Breast epithelium (tissue), 4 donors: ENCODE measurements at regions not wholly inside any gene's neighbourhood (a gene's known extent, or its start where the extent isn't known, plus 50 kb on each side); places are given as distances from the start of the nearest gene placed in this dataset.
"Not testable (repeated sequence)": the region's sequence is repeated elsewhere in the genome, so short reads cannot be mapped to it uniquely, and the experiment has no call there.

Source experiments
- DNase-seq, 2 donors: peaks; one replicate each; pipeline ENCODE4 v3.0.0-alpha.2; 2019; ENCODE audit warnings: low spot score in 2 of 2
- H3K27ac ChIP-seq, 2 donors: fragments of 200-600 bp; sonication (generic) in 1 of 2; one replicate each; pipeline ENCODE4 v1.5.1; 2016 to 2019; ENCODE audit warnings: mild to moderate bottlenecking in 1 of 2
- H3K27me3 ChIP-seq, 2 donors: fragments of 200-600 bp; sonication (generic) in 1 of 2; one replicate each; pipeline versions ENCODE4 v1.5.1 to v1.6.0; 2017 to 2019; ENCODE audit warnings: control low read depth in 1 of 2, mild to moderate bottlenecking in 1 of 2
- H3K36me3 ChIP-seq: fragments of 200-600 bp; one replicate; pipeline ENCODE4 v1.5.1; 2019
- H3K4me1 ChIP-seq, 2 donors: fragments of 200-600 bp; sonication (generic); one replicate each; pipeline ENCODE4 v1.5.1; 2016 to 2019; ENCODE audit warnings: control low read depth in 1 of 2
- H3K4me3 ChIP-seq, 3 donors: fragments of 200-600 bp; sonication (generic); 1 replicate in 2 of 3; 2 replicates in 1 of 3; pipeline ENCODE4 v1.5.1; 2016 to 2019; ENCODE audit warnings: mild to moderate bottlenecking in 3 of 3, moderate library complexity in 2 of 3
- H3K9me3 ChIP-seq, 2 donors: fragments of 200-600 bp; sonication (generic) in 1 of 2; one replicate each; pipeline ENCODE4 v1.5.1; 2016 to 2019; ENCODE audit warnings: control low read depth in 1 of 2
- intact Hi-C: fragments of 100-400 bp; cut with DNase I; formaldehyde crosslinking; loops from one replicate; pipeline ENCODE4 v1.15.1; 2023; ENCODE audit warnings: low total_unique reads

DNA sequence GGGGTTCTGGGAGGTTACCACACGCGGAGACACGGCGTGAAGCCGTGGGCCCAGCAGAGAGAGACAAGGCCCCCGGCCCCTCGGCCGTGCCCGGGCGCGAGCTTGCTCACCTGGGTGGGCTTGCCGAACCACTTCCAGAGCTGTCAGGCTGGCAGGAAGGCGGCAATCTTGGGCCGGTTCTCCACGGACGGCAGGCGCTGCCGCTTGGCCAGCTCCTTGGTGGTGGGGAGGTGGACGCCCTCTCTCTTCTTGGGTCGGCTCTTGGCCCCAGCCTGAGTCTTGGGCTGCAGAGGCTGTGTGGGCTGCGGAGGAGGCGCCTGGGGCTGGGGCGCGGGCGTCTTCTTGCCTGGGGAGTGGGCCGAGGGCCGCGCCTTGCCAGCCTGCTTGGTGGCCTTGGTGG is 426.5 kb upstream of the ZNF722 start:
- intact Hi-C loops, H3K27me3 ChIP-seq, H3K27ac ChIP-seq, H3K4me3 ChIP-seq, H3K36me3 ChIP-seq, DNase-seq, H3K4me1 ChIP-seq: not testable (repeated sequence)
- H3K9me3 ChIP-seq, result peaks cover 58 to 60% of the 10 kb centered on the region in 2 donors

DNA sequence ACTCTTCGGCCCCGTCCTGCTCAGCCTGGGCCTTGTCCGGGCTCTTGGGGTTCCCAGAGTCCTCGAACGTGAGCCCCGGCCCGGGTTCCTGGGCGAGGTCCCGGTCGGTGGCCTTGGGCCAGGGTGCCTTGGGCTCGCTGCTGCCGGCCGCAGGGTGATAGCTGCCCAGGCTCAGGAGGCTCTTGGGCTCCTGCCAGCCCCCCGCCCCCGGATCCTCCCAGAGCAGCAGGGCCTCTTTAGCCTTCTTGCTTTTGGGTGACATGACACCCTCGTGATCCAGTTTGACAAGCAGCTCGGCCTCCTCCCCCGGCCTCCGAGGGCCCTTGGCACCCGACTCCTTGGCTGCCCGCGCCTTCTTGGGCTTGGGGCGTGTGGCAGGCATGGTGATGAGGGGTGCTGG is 425.7 kb upstream of the ZNF722 start:
- peaks cover 52 to 59% of the 10 kb centered on the region in 2 donors for H3K9me3 ChIP-seq
- H3K27me3 ChIP-seq, H3K4me3 ChIP-seq, H3K4me1 ChIP-seq, DNase-seq, intact Hi-C loops, H3K36me3 ChIP-seq, H3K27ac ChIP-seq: not testable (repeated sequence)

DNA sequence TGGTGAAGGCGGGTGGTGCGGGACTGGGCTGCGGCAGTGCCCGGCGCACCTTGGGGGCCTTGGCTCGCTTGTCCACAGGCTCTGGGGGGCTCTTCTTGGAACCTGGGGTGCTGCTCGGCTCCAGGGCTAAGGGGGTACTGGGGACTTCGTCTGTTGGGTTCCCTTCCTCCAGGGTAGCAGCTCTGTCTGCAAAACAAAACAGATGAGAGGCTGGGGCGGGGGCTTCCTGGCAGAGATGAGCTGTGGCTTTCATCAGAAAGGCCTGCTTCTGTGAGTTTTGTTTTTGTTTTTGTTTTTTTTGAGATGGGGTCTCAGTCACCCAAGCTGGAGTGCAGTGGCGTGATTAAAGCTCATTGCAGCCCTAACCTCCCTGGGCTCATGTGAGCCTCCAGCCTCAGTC is 425.2 kb upstream of the ZNF722 start:
- H3K4me3 ChIP-seq, H3K36me3 ChIP-seq, H3K27me3 ChIP-seq, DNase-seq, H3K27ac ChIP-seq, H3K4me1 ChIP-seq, intact Hi-C loops: not testable (repeated sequence)
- peaks cover 53 to 59% of the 10 kb centered on the region in 2 donors for H3K9me3 ChIP-seq

DNA sequence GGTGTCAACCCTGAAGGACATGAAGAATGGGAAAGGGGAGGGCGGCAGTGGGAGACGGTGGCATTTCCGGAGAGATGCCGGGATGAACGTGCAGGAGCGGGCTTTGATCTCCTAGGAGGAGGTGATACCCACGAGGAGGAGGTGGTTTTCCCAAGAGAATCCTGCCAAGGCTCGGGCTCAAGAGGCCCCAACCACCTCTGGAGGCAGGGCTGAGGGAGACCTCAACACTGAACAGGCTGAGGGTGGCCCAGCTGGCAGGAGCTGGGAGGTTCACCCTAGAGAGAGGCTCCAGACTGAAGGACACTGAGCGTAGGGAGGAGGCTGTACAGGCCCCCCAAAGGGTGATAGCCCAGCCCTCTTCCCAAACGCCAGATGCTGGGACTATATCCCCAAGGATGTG is 422.2 kb upstream of the ZNF722 start:
- H3K9me3 ChIP-seq, result peaks cover 57 to 58% of the 10 kb centered on the region in 2 donors
- H3K4me1 ChIP-seq, H3K36me3 ChIP-seq, DNase-seq, H3K27ac ChIP-seq, intact Hi-C loops, H3K4me3 ChIP-seq, H3K27me3 ChIP-seq: not testable (repeated sequence)

DNA sequence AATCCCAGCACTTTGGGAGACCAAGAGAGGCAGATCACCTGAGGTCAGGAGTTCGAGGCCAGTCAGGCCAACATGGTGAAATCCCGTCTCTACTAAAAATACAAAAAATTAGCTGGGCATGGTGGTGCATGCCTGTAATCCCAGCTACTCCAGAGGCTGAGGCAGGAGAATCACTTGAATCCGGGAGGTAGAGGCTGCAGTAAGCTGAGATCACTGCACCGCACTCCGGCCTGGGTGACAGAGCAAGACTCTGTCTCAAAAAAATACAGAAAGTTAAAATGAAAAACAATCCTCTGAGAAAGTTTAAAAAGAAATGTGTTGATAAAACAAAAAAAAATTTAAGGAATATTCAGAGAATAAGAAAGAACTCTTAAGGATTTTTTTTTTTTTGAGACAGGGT is 421.6 kb upstream of the ZNF722 start:
- H3K9me3 ChIP-seq, result peaks cover 55 to 57% of the 10 kb centered on the region in 2 donors
- H3K27ac ChIP-seq, H3K36me3 ChIP-seq, H3K27me3 ChIP-seq, H3K4me3 ChIP-seq, H3K4me1 ChIP-seq, intact Hi-C loops, DNase-seq: not testable (repeated sequence)

DNA sequence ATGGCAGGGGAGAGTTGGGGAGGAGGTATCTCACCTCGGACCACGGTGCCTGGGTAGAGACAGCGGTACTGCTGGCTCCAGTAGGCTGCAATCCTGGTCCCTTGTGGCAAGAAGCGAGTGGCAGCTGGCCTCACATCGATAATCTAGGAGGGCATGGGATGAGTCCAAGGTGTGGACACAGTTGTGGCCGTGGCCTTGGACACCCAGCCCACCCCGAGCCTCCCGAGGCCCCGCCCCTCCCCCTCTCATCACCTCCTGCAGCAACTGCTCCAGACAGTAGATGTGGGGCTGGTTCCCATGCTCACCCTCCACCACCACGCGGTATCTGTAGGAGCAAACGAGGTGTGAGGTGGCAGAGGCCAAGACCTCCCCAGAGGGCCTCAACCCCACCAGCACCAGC is 418.6 kb upstream of the ZNF722 start:
- H3K36me3 ChIP-seq, H3K4me1 ChIP-seq, DNase-seq, H3K27me3 ChIP-seq, H3K4me3 ChIP-seq, intact Hi-C loops, H3K27ac ChIP-seq: not testable (repeated sequence)
- peaks cover 39% of the 10 kb centered on the region in 2 donors for H3K9me3 ChIP-seq

DNA sequence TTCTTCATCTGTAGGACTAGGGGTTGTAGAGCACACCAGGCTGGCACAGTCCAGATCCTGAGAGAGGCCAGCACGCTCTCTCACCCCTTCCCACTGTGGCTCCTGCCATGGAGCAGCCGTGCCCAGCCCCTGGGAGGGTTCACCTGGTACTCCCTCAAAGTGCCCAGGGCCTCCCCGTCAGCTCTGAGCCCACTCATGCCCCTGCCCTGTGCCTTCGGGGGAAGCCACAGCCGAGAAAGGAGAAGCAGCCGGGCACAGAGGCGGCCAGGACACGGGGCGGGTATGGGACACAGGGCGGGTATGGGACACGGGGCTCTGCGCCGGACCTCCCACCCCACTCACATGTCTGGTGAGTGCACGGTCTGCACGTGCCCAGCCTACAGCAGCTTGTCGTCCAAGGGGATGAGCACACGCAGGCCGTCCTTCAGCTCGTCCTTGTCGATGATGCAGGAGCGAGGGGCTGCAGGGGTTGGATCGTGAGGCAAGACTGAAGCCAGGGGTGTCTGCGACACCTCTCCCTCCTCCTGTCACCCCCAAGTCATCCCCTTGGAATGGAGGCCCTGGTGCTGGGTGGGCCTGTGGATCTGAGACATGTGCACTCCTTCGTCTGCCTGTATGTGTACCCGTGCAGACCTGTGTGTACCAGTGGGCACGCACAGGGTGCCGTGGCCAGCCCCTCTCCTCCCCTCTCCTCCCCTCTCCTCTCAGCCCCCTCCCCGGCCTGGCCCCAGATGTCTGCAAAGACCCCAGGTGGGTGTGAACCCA is 417.9 kb upstream of the ZNF722 start:
- H3K4me3 ChIP-seq, DNase-seq, H3K36me3 ChIP-seq, H3K27me3 ChIP-seq, intact Hi-C loops, H3K27ac ChIP-seq, H3K4me1 ChIP-seq: not testable (repeated sequence)
- H3K9me3 ChIP-seq, result peaks cover 32% of the 10 kb centered on the region in 2 donors

DNA sequence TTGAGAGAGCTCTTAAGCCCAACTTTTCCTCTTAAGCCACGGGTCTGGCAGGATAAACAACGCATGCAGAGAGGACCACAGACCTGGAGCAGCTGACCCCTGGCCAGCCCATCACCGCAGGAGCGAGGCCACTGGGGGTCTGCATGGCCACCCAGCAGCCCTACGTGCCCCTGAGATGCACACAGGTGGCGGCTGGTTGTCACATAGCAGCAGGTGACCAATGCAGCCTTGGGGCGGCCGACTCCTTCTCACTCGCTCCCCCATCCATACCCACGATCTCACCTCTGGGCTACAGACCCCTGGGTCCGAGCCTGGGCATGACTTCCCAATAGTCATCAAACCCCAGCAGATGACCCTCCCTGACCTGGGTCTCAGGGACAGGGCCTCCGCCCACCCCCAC is 415.9 kb upstream of the ZNF722 start:
- H3K36me3 ChIP-seq, H3K4me1 ChIP-seq, H3K27me3 ChIP-seq, DNase-seq, H3K27ac ChIP-seq, intact Hi-C loops, H3K4me3 ChIP-seq: not testable (repeated sequence)
- peaks cover 18 to 22% of the 10 kb centered on the region in 2 donors for H3K9me3 ChIP-seq

DNA sequence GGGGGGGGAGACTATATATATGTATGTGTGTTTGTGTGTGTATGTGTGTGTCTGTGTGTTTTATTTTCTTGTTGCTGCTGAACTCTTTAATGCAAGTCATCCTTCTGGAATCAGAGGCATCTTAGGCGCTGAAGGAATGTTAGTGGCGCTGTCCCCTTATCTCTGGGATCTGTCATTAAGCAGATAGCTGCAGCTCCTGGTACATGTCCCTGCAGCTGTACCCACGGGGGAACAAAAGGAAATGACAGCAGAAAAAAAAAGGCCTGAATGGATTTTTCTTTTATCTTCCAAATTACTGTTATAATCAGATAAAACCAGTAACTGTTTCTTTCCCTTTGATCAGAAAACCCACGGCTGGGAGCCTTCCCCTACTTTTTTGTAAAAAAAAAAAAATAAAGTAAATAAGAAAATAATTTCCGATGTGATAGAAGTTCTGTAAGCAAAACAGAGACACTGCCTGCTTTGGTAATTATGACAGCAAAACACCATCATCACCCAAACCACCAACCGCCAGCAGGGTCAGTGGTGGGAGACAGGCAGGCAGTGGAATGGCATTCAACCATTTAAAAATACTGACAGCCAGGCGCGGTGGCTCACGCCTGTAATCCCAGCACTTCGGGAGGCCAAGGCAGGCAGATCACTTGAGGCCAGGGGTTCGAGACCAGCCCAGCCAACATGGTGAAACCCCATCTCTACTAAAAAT is 411.3 kb upstream of the ZNF722 start:
- intact Hi-C loops, H3K36me3 ChIP-seq, DNase-seq, H3K4me3 ChIP-seq, H3K27me3 ChIP-seq, H3K9me3 ChIP-seq, H3K27ac ChIP-seq, H3K4me1 ChIP-seq: not testable (repeated sequence)

DNA sequence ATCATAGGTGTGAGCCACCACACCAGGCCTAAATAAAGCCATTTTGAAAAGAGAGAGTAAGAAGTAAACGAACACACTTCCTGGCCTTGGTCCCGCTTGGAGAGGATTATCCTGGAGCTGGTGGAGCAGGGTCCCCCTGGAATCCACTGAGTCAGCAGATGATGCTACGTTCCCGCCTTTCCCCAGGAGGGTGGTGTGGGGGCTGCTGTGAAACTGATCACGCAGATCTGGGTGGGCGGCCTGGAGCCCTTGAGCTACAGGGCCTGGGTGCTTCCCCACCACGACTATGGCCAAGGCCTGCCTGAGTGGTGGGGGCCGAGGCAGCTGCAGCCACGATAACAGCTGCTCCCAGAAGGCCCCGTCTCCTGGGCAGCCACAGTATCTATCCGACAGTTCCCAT is 407.4 kb upstream of the ZNF722 start:
- DNase-seq, H3K36me3 ChIP-seq, H3K27me3 ChIP-seq, H3K4me1 ChIP-seq, H3K9me3 ChIP-seq, H3K4me3 ChIP-seq, H3K27ac ChIP-seq, intact Hi-C loops: not testable (repeated sequence)

DNA sequence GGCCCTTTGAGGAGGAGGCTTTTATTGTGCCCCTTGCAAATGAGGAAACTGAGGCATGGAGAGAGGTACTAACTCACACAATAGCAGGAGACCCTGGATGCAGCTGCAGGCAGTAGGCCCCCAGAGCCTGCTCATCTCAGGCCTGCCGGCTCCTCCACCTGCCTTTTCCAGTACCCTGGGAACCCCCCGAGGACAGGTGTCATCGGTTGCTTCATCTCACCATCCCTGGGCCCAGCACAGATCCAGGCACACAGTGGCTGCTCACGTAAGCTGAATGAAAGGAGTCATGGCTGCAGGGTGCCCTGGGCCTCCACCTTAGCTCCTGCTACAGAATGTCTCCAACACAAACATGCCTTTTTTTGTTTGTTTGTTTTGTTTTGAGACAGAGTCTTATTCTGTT is 394.8 kb upstream of the ZNF722 start:
- H3K4me3 ChIP-seq, H3K27me3 ChIP-seq, H3K36me3 ChIP-seq, DNase-seq, H3K4me1 ChIP-seq, intact Hi-C loops, H3K9me3 ChIP-seq, H3K27ac ChIP-seq: not testable (repeated sequence)

DNA sequence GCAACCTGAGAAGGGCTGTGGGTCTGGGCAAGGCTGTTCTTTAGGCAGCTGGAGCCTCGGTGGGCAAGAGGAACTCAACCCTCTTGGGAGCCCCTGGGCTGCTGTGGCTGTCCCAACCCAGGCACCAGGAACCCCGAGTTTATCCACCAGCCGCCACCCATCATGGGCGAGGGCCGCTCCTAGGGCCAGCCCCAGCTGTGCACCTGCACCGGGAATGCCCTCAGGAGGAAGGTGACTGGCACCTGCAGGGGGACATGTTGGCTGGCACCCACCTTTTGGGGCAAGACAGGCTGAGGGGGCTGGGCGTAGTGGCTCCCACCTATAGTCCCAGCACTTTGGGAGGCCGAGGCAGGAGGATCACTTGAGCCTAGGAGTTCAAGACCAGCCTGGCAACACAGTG is 393.8 kb upstream of the ZNF722 start:
- H3K4me1 ChIP-seq, H3K36me3 ChIP-seq, DNase-seq, H3K4me3 ChIP-seq, H3K9me3 ChIP-seq, H3K27me3 ChIP-seq, H3K27ac ChIP-seq, intact Hi-C loops: not testable (repeated sequence)

DNA sequence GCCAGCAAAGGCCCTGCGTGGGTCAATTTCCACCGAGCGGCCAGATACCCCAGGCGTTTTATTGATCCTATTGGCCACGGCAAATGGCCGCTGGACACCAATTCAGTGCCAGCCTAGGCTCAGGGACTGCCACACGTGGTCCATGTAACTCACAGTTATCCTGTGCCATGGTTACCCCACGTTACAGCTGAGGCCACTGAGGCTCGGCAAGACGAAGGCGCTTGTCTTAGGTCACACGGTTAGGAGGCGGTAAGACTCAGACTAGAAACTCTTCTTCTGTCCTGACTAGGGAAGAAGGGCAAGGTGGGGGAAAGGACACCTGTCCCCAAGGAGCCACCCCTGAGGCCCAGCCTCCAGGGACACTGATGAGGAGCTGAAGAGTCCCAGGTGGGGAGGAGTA is 381.1 kb upstream of the ZNF722 start:
- H3K27ac ChIP-seq, intact Hi-C loops, H3K9me3 ChIP-seq, H3K36me3 ChIP-seq, H3K4me1 ChIP-seq, H3K4me3 ChIP-seq, DNase-seq, H3K27me3 ChIP-seq: not testable (repeated sequence)
